ENCODE measurements at regions not wholly inside any gene's neighbourhood (a gene's known extent, or its start where the extent isn't known, plus 50 kb on each side); places are given as distances from the start of the nearest gene placed in this dataset.

GRCh38 chr9:89781838-89782540, 177.2 kb downstream of the GADD45G start (continued):
- no peak for TF ChIP-seq ZNF217 (IDR thresholded peaks at IDR 0.05)
- TF ChIP-seq IKZF2 (IDR thresholded peaks at IDR 0.05): peak; percentile 53 to 65; a peak in 3 of 4 replicates
- TF ChIP-seq RFX5 (IDR thresholded peaks at IDR 0.05; ENCODE audit: low read depth, low read length): no peak
- no peak for TF ChIP-seq CHD4 (IDR thresholded peaks at IDR 0.05)
- no peak for TF ChIP-seq YY1 (IDR thresholded peaks at IDR 0.05; ENCODE audit: low read depth, low read length)
- no peak for TF ChIP-seq E2F4 (IDR thresholded peaks at IDR 0.05; ENCODE audit: low read depth, low read length)
- no peak for TF ChIP-seq ZNF207 (IDR thresholded peaks at IDR 0.05; ENCODE audit: borderline replicate concordance)
- TF ChIP-seq IRF4 (IDR thresholded peaks at IDR 0.05; ENCODE audit: low read depth, low read length): no peak
- TF ChIP-seq PAX5 (IDR thresholded peaks at IDR 0.05; ENCODE audit: borderline replicate concordance, low read depth, low read length): peak; percentile 67; the same call in 1 of the 2 replicates

DNA sequence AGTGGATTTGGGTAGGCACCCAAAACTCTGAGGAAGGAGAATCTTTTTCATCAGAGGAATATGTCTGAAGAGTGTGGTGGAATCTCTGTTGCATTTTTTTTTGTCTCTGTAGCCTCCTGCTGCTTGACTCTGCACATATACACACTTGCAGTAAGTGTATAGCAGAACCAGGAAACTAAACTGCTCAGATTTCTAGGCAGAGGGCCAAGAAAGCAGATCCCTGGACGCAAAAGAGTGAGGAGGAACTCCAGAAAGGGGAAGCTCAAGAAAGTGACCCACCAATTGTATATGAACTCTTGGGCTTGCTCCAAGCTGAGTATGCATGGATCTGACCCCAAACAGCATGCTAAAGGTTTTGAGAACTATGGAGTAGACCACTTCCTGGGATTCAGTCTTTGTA, 181.8 kb downstream of the GADD45G start:
- no TSS peak for BruUV-seq (replicated peaks)
- TF ChIP-seq LARP7 (IDR thresholded peaks at IDR 0.05): no peak
- no peak for TF ChIP-seq BCL3 (IDR thresholded peaks at IDR 0.05; ENCODE audit: borderline replicate concordance, insufficient read depth, low read depth, low read length, poor library complexity, severe bottlenecking)
- no peak for TF ChIP-seq BHLHE40 (IDR thresholded peaks at IDR 0.05; ENCODE audit: borderline replicate concordance in 1 of 2, low read depth in 2 of 2, low read length in 1 of 2)
- no peak for TF ChIP-seq CEBPB (IDR thresholded peaks at IDR 0.05; ENCODE audit: borderline replicate concordance in 1 of 2, low read depth in 2 of 2, low read length in 2 of 2)
- TF ChIP-seq BRCA1 (IDR thresholded peaks at IDR 0.05; ENCODE audit: low read depth, low read length): no peak
- no peak for TF ChIP-seq HDGF (IDR thresholded peaks at IDR 0.05)
- TF ChIP-seq MEF2B (IDR thresholded peaks at IDR 0.05; ENCODE audit: partially characterized antibody, poor library complexity, severe bottlenecking): no peak
- no peak for TF ChIP-seq NFYB (IDR thresholded peaks at IDR 0.05; ENCODE audit: insufficient read depth, low read depth, low read length)
- Histone ChIP-seq H3K27ac (ENCODE audit: control insufficient read depth, insufficient read depth) (no peak overlapping the region), H2AFZ (ENCODE audit: control insufficient read depth, low read depth, low read length) (no peak overlapping the region), H3K4me3 (no peak overlapping the region), H3K4me2 (ENCODE audit: control insufficient read depth, insufficient read depth) (no peak overlapping the region), H3K4me1 (ENCODE audit: control insufficient read depth, insufficient read depth, low read length) (no peaks in the 10 kb centered on the region; the same call in 1 of the 2 replicates), H3K27me3 (replicated peaks in 1 of 2; ENCODE audit: control insufficient read depth in 2 of 2, insufficient read depth in 2 of 2, low read length in 1 of 2) (no peaks in the 10 kb centered on the region; a peak in 1 of 4 replicates), H3K9ac (ENCODE audit: control insufficient read depth, insufficient read depth, low read length) (no peak overlapping the region), H3K36me3 (ENCODE audit: control insufficient read depth in 2 of 2, insufficient read depth in 2 of 2, low read length in 1 of 2) (no peaks in the 10 kb centered on the region), H4K20me1 (ENCODE audit: control insufficient read depth, insufficient read depth) (no peaks in the 10 kb centered on the region), H3K79me2 (ENCODE audit: control insufficient read depth, insufficient read depth, low read length) (no peaks in the 10 kb centered on the region), H3K9me3 (replicated peaks; ENCODE audit: control insufficient read depth, insufficient read depth, low read length) (no peaks in the 10 kb centered on the region)
- ATAC-seq (no peak), FAIRE-seq (no peak), DNase-seq (ENCODE audit: low read depth, low spot score) (no peak)
- POLR2A ChIA-PET: no interaction called here
- CTCF ChIA-PET: interaction anchor here (1.2 kb wide), 1 partner anchor 184 kb away, joined by 3 read pairs; no protein-coding TSS in a partner anchor
- SMC1A ChIA-PET (ENCODE audit: uncharacterized antibody, unreplicated experiment): interaction anchor here (0.7 to 0.9 kb wide), 2 partner anchors 16 to 183 kb away, joined by 3 to 4 read pairs; no protein-coding TSS in a partner anchor
- in situ Hi-C loops (cut with MboI) (no loop called here), intact Hi-C loops (cut with micrococcal nuclease; ENCODE audit: unreplicated experiment) (no loop called here)
- RAD21 ChIA-PET (ENCODE audit: unreplicated experiment): interaction anchor here (1.0 kb wide), 1 partner anchor 30 kb away, joined by 3 read pairs; no protein-coding TSS in a partner anchor
- WGBS (ENCODE audit: insufficient coverage, insufficient replicate concordance, low lambda C conversion rate, missing lambda C conversion rate): 0% methylated on average over 1 of the region's 1 CpG
